Esophagus muscularis mucosa (tissue), 4 donors: ENCODE measurements at regions not wholly inside any gene's neighbourhood (a gene's known extent, or its start where the extent isn't known, plus 50 kb on each side); places are given as distances from the start of the nearest gene placed in this dataset.

ENCODE experiments used
- CTCF ChIP-seq, 3 experiments: fragments of 200-600 bp in 2 of 3; fragments of 450-650 bp in 1 of 3; sonication (generic) in 2 of 3; IDR thresholded peaks; one replicate each; pipeline ENCODE4 v1.5.1; 2017 to 2019; ENCODE audit warnings: antibody characterized with exemption in 3 of 3, mild to moderate bottlenecking in 2 of 3, moderate library complexity in 1 of 3
- EP300 ChIP-seq: sonication (generic); formaldehyde crosslinking; IDR thresholded peaks from one replicate; pipeline ENCODE4 v1.6.1; 2017; ENCODE audit warnings: antibody characterized with exemption
- POLR2A ChIP-seq: fragments of 450-650 bp; IDR thresholded peaks from one replicate; pipeline ENCODE4 v1.6.1; 2017; ENCODE audit warnings: antibody characterized with exemption, moderate library complexity, mild to moderate bottlenecking, low read depth
- POLR2AphosphoS5 ChIP-seq, 2 donors: sonication (generic); formaldehyde crosslinking; IDR thresholded peaks; one replicate each; pipeline ENCODE4 v1.6.1; 2017; ENCODE audit warnings: antibody characterized with exemption in 2 of 2

- TF ChIP-seq CTCF (IDR thresholded peaks at IDR 0.05): no peak
- no peak for TF ChIP-seq POLR2A
- TF ChIP-seq POLR2AphosphoS5 (IDR thresholded peaks at IDR 0.05): no peak
- TF ChIP-seq EP300: no peak
Measured at GRCh38 chr19:28519218-28519779, 693.7 kb downstream of the UQCRFS1 start.
